ENCODE measurements at regions not wholly inside any gene's neighbourhood (a gene's known extent, or its start where the extent isn't known, plus 50 kb on each side); places are given as distances from the start of the nearest gene placed in this dataset.

GRCh38 chr3:64381367-64381766, 156.1 kb upstream of the PRICKLE2 start:
- TF ChIP-seq, protein P1, sequence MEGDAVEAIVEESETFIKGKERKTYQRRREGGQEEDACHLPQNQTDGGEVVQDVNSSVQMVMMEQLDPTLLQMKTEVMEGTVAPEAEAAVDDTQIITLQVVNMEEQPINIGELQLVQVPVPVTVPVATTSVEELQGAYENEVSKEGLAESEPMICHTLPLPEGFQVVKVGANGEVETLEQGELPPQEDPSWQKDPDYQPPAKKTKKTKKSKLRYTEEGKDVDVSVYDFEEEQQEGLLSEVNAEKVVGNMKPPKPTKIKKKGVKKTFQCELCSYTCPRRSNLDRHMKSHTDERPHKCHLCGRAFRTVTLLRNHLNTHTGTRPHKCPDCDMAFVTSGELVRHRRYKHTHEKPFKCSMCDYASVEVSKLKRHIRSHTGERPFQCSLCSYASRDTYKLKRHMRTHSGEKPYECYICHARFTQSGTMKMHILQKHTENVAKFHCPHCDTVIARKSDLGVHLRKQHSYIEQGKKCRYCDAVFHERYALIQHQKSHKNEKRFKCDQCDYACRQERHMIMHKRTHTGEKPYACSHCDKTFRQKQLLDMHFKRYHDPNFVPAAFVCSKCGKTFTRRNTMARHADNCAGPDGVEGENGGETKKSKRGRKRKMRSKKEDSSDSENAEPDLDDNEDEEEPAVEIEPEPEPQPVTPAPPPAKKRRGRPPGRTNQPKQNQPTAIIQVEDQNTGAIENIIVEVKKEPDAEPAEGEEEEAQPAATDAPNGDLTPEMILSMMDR (conservative IDR thresholded peaks at IDR 0.05 in 1 of 2, IDR thresholded peaks at IDR 0.05 in 1 of 2; ENCODE audit: low read depth in 1 of 2, low read length in 2 of 2): no peak
- TF ChIP-seq EZH2 (IDR thresholded peaks at IDR 0.05; ENCODE audit: low read length, missing control alignments): no peak
